Smooth muscle cell of the brain vasculature (primary cell): ENCODE measurements at regions not wholly inside any gene's neighbourhood (a gene's known extent, or its start where the extent isn't known, plus 50 kb on each side); places are given as distances from the start of the nearest gene placed in this dataset.
A peak's percentile ranks its signal among the peaks of the same experiment; 100 is the strongest.

Experiments used
- DNase-seq: peaks from one replicate; pipeline ENCODE4 v3.0.0-alpha.2; 2012; ENCODE audit warnings: low read depth, low spot score

- no peak for DNase-seq
Measured at GRCh38 chr11:28439403-28439802, 331.2 kb downstream of the METTL15 start.

GRCh38 chr11:28420099-28420498 lies 311.9 kb downstream of the METTL15 start:
- DNase-seq, result no peak

GRCh38 chr11:28417601-28418323 lies 309.6 kb downstream of the METTL15 start:
- no peak for DNase-seq

- no peak for DNase-seq
Measured at GRCh38 chr11:28412029-28412428, 303.8 kb downstream of the METTL15 start.

- DNase-seq, result no peak
Measured at GRCh38 chr11:28401446-28401845, 293.3 kb downstream of the METTL15 start.

DNA sequence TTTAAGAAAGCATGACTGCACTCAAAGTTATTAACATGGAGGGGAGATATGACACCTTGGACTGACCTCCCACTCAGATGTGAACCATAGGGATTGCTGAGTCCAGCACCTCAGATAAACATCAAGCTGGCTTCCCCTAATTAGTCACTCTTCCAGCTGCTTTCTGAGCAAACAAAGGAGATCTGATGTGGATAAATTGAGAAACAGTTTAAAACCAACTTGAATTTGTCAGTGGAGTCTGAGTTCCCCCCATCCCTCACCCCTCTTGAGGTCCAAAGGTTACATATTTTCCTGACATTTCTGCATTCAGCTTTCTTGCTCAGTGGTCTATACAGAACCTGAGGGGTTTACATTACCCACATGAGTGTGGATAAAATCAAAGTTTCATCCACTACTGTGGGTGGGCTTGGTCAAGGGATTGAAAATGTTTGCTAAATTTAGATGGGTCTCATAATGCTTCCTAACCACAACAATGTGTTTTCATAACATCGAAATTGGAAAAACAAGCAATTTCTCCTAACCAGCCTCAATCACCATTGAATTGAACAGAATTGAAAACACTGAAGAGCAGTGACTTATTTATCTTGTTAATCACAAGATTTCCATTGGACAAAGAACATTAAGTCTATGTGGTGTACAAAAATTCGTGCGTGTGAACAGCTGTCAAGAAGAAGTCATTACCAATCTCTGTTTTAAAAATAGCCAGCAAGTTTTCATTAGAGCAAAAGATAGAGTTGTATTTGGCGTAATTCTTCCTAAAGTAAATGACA lies 292.3 kb downstream of the METTL15 start:
- DNase-seq, result no peak

- no peak for DNase-seq
Measured at GRCh38 chr11:28393348-28393747, 285.2 kb downstream of the METTL15 start.

GRCh38 chr11:28384418-28384817 lies 276.2 kb downstream of the METTL15 start:
- peak; percentile 17 for DNase-seq

DNA sequence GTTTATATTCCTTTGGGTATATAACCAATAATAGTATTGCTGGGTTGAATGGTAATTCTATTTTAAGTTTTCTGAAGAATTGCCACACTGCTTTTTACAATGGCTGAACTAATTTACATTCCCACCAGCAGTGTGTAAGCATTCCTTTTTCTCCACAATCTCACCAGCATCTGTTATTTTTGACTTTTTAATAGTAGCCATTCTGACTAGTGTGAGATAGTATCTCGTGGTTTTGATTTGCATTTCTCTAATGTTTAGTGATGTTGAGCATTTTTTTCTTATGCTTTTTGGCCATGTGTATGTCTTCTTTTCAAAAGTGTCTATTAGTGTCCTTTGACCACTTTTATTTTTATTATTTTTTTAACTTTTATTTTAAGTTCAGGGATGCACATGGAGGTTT lies 275.3 kb downstream of the METTL15 start:
- no peak for DNase-seq
